ENCODE measurements at regions not wholly inside any gene's neighbourhood (a gene's known extent, or its start where the extent isn't known, plus 50 kb on each side); places are given as distances from the start of the nearest gene placed in this dataset.
A peak's percentile ranks its signal among the peaks of the same experiment; 100 is the strongest.

GRCh38 chr15:38680775-38681174 lies 116.2 kb upstream of the RASGRP1 start:
- Mint-ChIP-seq H3K27me3 (ENCODE audit: low read depth) (no peaks in the 10 kb centered on the region), H3K9me3 (no peaks in the 10 kb centered on the region), H3K4me3 (no peak overlapping the region), H3K27ac (no peak overlapping the region), H3K36me3 (ENCODE audit: low read depth) (no peaks in the 10 kb centered on the region), H3K4me1 (no peaks in the 10 kb centered on the region)
- TF ChIP-seq, protein P1, sequence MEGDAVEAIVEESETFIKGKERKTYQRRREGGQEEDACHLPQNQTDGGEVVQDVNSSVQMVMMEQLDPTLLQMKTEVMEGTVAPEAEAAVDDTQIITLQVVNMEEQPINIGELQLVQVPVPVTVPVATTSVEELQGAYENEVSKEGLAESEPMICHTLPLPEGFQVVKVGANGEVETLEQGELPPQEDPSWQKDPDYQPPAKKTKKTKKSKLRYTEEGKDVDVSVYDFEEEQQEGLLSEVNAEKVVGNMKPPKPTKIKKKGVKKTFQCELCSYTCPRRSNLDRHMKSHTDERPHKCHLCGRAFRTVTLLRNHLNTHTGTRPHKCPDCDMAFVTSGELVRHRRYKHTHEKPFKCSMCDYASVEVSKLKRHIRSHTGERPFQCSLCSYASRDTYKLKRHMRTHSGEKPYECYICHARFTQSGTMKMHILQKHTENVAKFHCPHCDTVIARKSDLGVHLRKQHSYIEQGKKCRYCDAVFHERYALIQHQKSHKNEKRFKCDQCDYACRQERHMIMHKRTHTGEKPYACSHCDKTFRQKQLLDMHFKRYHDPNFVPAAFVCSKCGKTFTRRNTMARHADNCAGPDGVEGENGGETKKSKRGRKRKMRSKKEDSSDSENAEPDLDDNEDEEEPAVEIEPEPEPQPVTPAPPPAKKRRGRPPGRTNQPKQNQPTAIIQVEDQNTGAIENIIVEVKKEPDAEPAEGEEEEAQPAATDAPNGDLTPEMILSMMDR (IDR thresholded peaks at IDR 0.05; ENCODE audit: unreplicated experiment in 3 of 3), result no peak

GRCh38 chr15:38682363-38682762 lies 117.7 kb upstream of the RASGRP1 start:
- Mint-ChIP-seq H3K9me3 (no peaks in the 10 kb centered on the region), H3K4me1 (no peaks in the 10 kb centered on the region), H3K27me3 (ENCODE audit: low read depth) (no peaks in the 10 kb centered on the region), H3K4me3 (no peak overlapping the region), H3K27ac (no peak overlapping the region), H3K36me3 (ENCODE audit: low read depth) (no peaks in the 10 kb centered on the region)
- TF ChIP-seq, protein P1 (IDR thresholded peaks at IDR 0.05; ENCODE audit: unreplicated experiment in 3 of 3), result no peak

DNA sequence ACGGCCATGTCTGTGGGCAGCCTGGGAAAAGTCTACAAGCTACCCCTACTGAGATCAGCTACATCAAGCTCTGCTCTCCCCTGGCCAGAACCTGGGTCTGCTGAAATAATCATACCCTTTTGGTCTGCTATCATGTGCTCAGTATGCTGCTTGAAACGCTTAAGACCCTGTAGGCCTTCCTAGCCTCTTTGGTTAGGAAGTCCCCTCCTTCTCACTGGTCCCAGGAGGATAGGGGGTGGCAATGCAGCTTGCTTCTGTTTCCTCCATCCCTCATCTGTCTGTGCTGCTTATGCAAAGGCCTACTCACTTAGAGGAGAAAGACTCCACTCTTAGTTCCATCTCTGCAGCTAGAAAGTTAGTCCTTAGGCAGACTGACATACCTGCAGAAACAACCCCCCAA lies 118.2 kb upstream of the RASGRP1 start:
- no peaks in the 10 kb centered on the region for H3K9me3 Mint-ChIP-seq

GRCh38 chr15:38683382-38684242 lies 119.0 kb upstream of the RASGRP1 start:
- no peak overlapping the region for H3K4me3 Mint-ChIP-seq
- no peaks in the 10 kb centered on the region for H3K36me3 Mint-ChIP-seq (ENCODE audit: low read depth)
- H3K4me1 Mint-ChIP-seq, result no peaks in the 10 kb centered on the region
- no peaks in the 10 kb centered on the region for H3K27me3 Mint-ChIP-seq (ENCODE audit: low read depth)
- H3K27ac Mint-ChIP-seq, result no peak overlapping the region
- no peaks in the 10 kb centered on the region for H3K9me3 Mint-ChIP-seq
- TF ChIP-seq, protein P1 (IDR thresholded peaks at IDR 0.05; ENCODE audit: unreplicated experiment in 3 of 3), result peak; percentile 73 to 83 (median 79)

More for the DNA sequence above, 118.2 kb upstream of the RASGRP1 start:
- H3K27me3 Mint-ChIP-seq (ENCODE audit: low read depth), result no peaks in the 10 kb centered on the region
- H3K4me1 Mint-ChIP-seq, result no peaks in the 10 kb centered on the region
- H3K4me3 Mint-ChIP-seq, result no peak overlapping the region
- H3K36me3 Mint-ChIP-seq (ENCODE audit: low read depth), result no peaks in the 10 kb centered on the region
- TF ChIP-seq, protein P1 (IDR thresholded peaks at IDR 0.05; ENCODE audit: unreplicated experiment in 3 of 3), result no peak
- no peak overlapping the region for H3K27ac Mint-ChIP-seq

DNA sequence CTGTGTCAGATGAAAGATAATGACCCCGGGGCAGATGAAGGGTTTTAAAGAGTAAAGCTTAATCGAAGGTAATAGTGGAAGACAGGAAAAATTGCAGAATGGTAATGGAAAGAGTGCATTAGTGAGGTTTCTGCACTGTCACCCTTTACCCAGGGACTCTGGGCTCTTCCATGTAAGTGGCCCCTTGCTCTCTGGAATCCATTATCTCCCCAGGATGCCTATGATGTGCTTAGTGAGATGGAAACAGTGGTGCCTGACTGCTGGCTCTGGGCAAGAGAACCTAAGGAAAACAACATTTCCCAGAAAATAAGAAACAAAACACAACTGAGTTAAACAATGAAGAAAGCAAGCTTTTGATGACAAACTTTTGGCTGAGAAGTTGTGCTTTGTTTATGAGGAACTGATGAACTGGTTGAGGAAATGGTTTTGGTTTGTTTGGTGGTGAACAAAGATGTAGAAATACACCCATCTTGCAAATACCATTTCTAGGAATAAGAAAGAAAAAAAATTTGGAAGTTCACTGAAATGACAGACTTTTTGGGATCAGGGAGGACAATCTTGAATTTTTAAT lies 119.9 kb upstream of the RASGRP1 start:
- Mint-ChIP-seq H3K4me3 (no peak overlapping the region), H3K9me3 (no peaks in the 10 kb centered on the region), H3K36me3 (ENCODE audit: low read depth) (no peaks in the 10 kb centered on the region), H3K27ac (no peak overlapping the region), H3K4me1 (no peaks in the 10 kb centered on the region), H3K27me3 (ENCODE audit: low read depth) (peaks cover 4% of the 10 kb centered on the region)
- TF ChIP-seq, protein P1 (IDR thresholded peaks at IDR 0.05; ENCODE audit: unreplicated experiment in 3 of 3), result no peak
